HCT116 (cell line): ENCODE measurements at regions not wholly inside any gene's neighbourhood (a gene's known extent, or its start where the extent isn't known, plus 50 kb on each side); places are given as distances from the start of the nearest gene placed in this dataset.

ENCODE experiments used
- ATAC-seq: fragments of 200-7000 bp; cut with Tn5 transposase; 2 replicates; pipeline ENCODE4 v1.9.1; 2020; ENCODE audit warnings: mild to moderate bottlenecking, moderate library complexity
- BruUV-seq: library from RNA; stranded (reverse); fragments of 400-500 nt; replicated peaks from 2 replicates; lab custom pipeline; 2021; lab: Mats Ljungman, UMichigan
- CTCF ChIA-PET: fragments of 300-600 bp; sonication (Branson Sonifier 250); formaldehyde crosslinking; loops from one replicate; lab custom pipeline; 2021; ENCODE audit warnings: antibody characterized with exemption; lab: Charles Lee
- POLR2A ChIA-PET: fragments of 300-600, 350-600 bp; sonication (Branson Sonifier 250); formaldehyde crosslinking; loops from one replicate; lab custom pipeline; 2021; ENCODE audit warnings: antibody characterized with exemption; lab: Charles Lee
- RAD21 ChIA-PET, 2 experiments: fragments of 300-600 bp; sonication (Branson Sonifier 250); formaldehyde crosslinking; loops; one replicate each; lab custom pipeline; 2023; ENCODE audit warnings: low total read pairs in 2 of 2; ENCODE audit not compliant: uncharacterized antibody in 2 of 2, unreplicated experiment in 2 of 2, low non-redundant PET in 1 of 2; lab: Charles Lee
- DNase-seq: peaks from one replicate; pipeline ENCODE4 v3.0.0-alpha.2; 2010; ENCODE audit warnings: low read depth, low spot score
- H2AFZ ChIP-seq: fragments of 200-600 bp; shearing (Covaris generic), sonication (generic); 2 replicates; pipeline ENCODE4 v1.6.1; 2017; ENCODE audit warnings: low read depth, mixed run types, mixed read lengths, antibody characterized with exemption, low read length; ENCODE audit not compliant: poor library complexity, severe bottlenecking
- H3K27ac ChIP-seq: 2 replicates; pipeline ENCODE4 v1.5.1; 2012; ENCODE audit warnings: low read depth, low read length
- H3K27me3 ChIP-seq: fragments of 200-600 bp; sonication (generic); 2 replicates; pipeline ENCODE4 v1.6.1; 2016; ENCODE audit warnings: mixed run types, low read length, mixed read lengths; ENCODE audit not compliant: insufficient read depth
- H3K36me3 ChIP-seq, 2 experiments: fragments of 200-500 bp in 1 of 2; fragments of 200-600 bp in 1 of 2; sonication (Bioruptor generic) in 1 of 2; sonication (generic) in 1 of 2; 2 replicates each; pipeline versions ENCODE4 v1.5.1 to v1.6.1; 2014 to 2016; ENCODE audit warnings: low read length in 2 of 2, inconsistent platforms in 1 of 2, mixed read lengths in 1 of 2, mixed run types in 1 of 2; ENCODE audit not compliant: insufficient read depth in 2 of 2, control insufficient read depth in 1 of 2
- H3K4me1 ChIP-seq, 2 experiments: fragments of 200-600 bp in 1 of 2; sonication (generic) in 1 of 2; 2 replicates each; pipeline versions ENCODE4 v1.5.1 to v1.6.1; 2012 to 2017; ENCODE audit warnings: low read length in 2 of 2, inconsistent platforms in 1 of 2, mild to moderate bottlenecking in 1 of 2, mixed read lengths in 1 of 2, mixed run types in 1 of 2, moderate library complexity in 1 of 2; ENCODE audit not compliant: insufficient read depth in 2 of 2, control insufficient read depth in 1 of 2
- H3K4me2 ChIP-seq: fragments of 200-600 bp; sonication (generic); 2 replicates; pipeline ENCODE4 v1.6.1; 2017; ENCODE audit warnings: mixed run types, low read length, mixed read lengths
- H3K4me3 ChIP-seq, 2 experiments: fragments of 200-600 bp in 1 of 2; sonication (generic) in 1 of 2; replicated peaks in 1 of 2; 2 replicates each; pipeline ENCODE4 v1.5.1; 2011 to 2016; ENCODE audit warnings: low read length in 2 of 2, control low read depth in 1 of 2, low read depth in 1 of 2, mild to moderate bottlenecking in 1 of 2, mixed read lengths in 1 of 2, mixed run types in 1 of 2
- H3K79me2 ChIP-seq: fragments of 200-600 bp; sonication (generic); 2 replicates; pipeline ENCODE4 v1.6.1; 2017; ENCODE audit warnings: mild to moderate bottlenecking, mixed run types, low read length, moderate library complexity, mixed read lengths; ENCODE audit not compliant: insufficient read depth
- H3K9ac ChIP-seq: fragments of 200-600 bp; sonication (generic); 2 replicates; pipeline ENCODE4 v1.6.1; 2016; ENCODE audit warnings: low read length, mixed read lengths
- H3K9me2 ChIP-seq: fragments of 200-600 bp; sonication (generic), shearing (Covaris generic); 2 replicates; pipeline ENCODE4 v1.6.1; 2017; ENCODE audit warnings: mixed run types, mild to moderate bottlenecking, moderate library complexity; ENCODE audit not compliant: insufficient read depth
- H3K9me3 ChIP-seq, 2 experiments: fragments of 200-500 bp in 1 of 2; fragments of 200-600 bp in 1 of 2; sonication (Bioruptor generic) in 1 of 2; sonication (generic) in 1 of 2; 2 replicates each; pipeline ENCODE4 v1.6.1; 2014 to 2017; ENCODE audit warnings: low read length in 2 of 2, mixed read lengths in 2 of 2, inconsistent platforms in 1 of 2, low read depth in 1 of 2, mild to moderate bottlenecking in 1 of 2, mixed run types in 1 of 2, moderate library complexity in 1 of 2; ENCODE audit not compliant: control insufficient read depth in 1 of 2, insufficient read depth in 1 of 2
- H4K20me1 ChIP-seq: fragments of 200-600 bp; sonication (generic), shearing (Covaris generic); 2 replicates; pipeline ENCODE4 v1.6.1; 2017; ENCODE audit warnings: mixed run types, mild to moderate bottlenecking, moderate library complexity; ENCODE audit not compliant: insufficient read depth
- ELF1 ChIP-seq: IDR thresholded peaks from 2 replicates; pipeline ENCODE4 v1.6.1; 2012; ENCODE audit warnings: low read depth, borderline replicate concordance
- EZH2 ChIP-seq: fragments of 200-600 bp; sonication (generic); IDR thresholded peaks from 2 replicates; pipeline ENCODE4 v1.6.1; 2017; ENCODE audit warnings: antibody characterized with exemption, mixed run types
- EZH2phosphoT487 ChIP-seq: fragments of 200-600 bp; IDR thresholded peaks from 2 replicates; pipeline ENCODE4 v1.6.1; 2018; ENCODE audit warnings: antibody characterized with exemption, borderline replicate concordance
- MAX ChIP-seq: IDR thresholded peaks from 2 replicates; pipeline ENCODE4 v1.6.1; 2012
- POLR2A ChIP-seq: IDR thresholded peaks from 2 replicates; pipeline ENCODE4 v1.7.0; 2011; ENCODE audit warnings: borderline replicate concordance; ENCODE audit not compliant: insufficient read depth, insufficient read length; ENCODE audit errors: extremely low read depth
- POLR2AphosphoS5 ChIP-seq: IDR thresholded peaks from 2 replicates; pipeline ENCODE4 v1.6.1; 2011; ENCODE audit warnings: mild to moderate bottlenecking, low read depth, low read length, moderate library complexity
- SIN3A ChIP-seq: IDR thresholded peaks from 2 replicates; pipeline ENCODE4 v1.6.1; 2012; ENCODE audit warnings: low read depth
- YY1 ChIP-seq: IDR thresholded peaks from 2 replicates; pipeline ENCODE4 v1.6.1; 2011; ENCODE audit warnings: low read length, low read depth, moderate library complexity, mild to moderate bottlenecking; ENCODE audit not compliant: insufficient replicate concordance; ENCODE audit errors: extremely low read depth
- ZFX ChIP-seq: fragments of 450-650 bp; IDR thresholded peaks from 2 replicates; pipeline ENCODE4 v1.6.1; 2017
- ZNF274 ChIP-seq: fragments of 200-500 bp; sonication (Bioruptor generic); IDR thresholded peaks from 2 replicates; pipeline ENCODE4 v1.6.1; 2014; ENCODE audit warnings: mild to moderate bottlenecking, low read depth, low read length, inconsistent platforms
- intact Hi-C: fragments of 100-400 bp; cut with micrococcal nuclease; formaldehyde crosslinking; loops from 2 replicates; pipeline ENCODE4 v1.10.0; 2022

GRCh38 chr9:105971986-105972385, 277.6 kb downstream of the TMEM38B start:
- Histone ChIP-seq H4K20me1 (no peaks in the 10 kb centered on the region), H3K4me2 (no peak overlapping the region), H2AFZ (no peak overlapping the region), H3K27ac (no peak overlapping the region), H3K9me3 (no peaks in the 10 kb centered on the region), H3K79me2 (no peaks in the 10 kb centered on the region), H3K27me3 (peaks cover 45% of the 10 kb centered on the region), H3K4me3 (no peak overlapping the region)
- ATAC-seq (no peak), DNase-seq (no peak)
- ChIA-PET RAD21 (no interaction called here), CTCF (no interaction called here), POLR2A (no interaction called here)
- intact Hi-C loops: no loop called here
- no TSS peak for BruUV-seq
- no peak for TF ChIP-seq ZFX
- TF ChIP-seq EZH2: no peak
- TF ChIP-seq EZH2phosphoT487: no peak
- TF ChIP-seq ELF1: no peak
- TF ChIP-seq SIN3A: no peak
- TF ChIP-seq POLR2AphosphoS5: no peak
- TF ChIP-seq, all 23 proteins: peak for 0
- no peak overlapping the region for H3K9ac ChIP-seq
- H3K9me2 ChIP-seq: no peaks in the 10 kb centered on the region
- H3K36me3 ChIP-seq: no peaks in the 10 kb centered on the region
- no peaks in the 10 kb centered on the region for H3K4me1 ChIP-seq

GRCh38 chr9:105972466-105973204, 278.3 kb downstream of the TMEM38B start:
- DNase-seq: no peak
- H3K9me3 ChIP-seq: no peaks in the 10 kb centered on the region
- H4K20me1 ChIP-seq: no peaks in the 10 kb centered on the region
- H3K36me3 ChIP-seq: no peaks in the 10 kb centered on the region
- ChIA-PET RAD21 (no interaction called here), POLR2A (no interaction called here), CTCF (no interaction called here)
- H3K9ac ChIP-seq: no peak overlapping the region
- no peak for TF ChIP-seq POLR2AphosphoS5
- no peak for TF ChIP-seq YY1
- TF ChIP-seq EZH2phosphoT487: no peak
- TF ChIP-seq ZNF274: no peak
- no peak for TF ChIP-seq SIN3A
- TF ChIP-seq POLR2A: no peak
- no peak for TF ChIP-seq MAX
- no peaks in the 10 kb centered on the region for H3K4me1 ChIP-seq
- intact Hi-C loops: no loop called here
- peaks cover 46% of the 10 kb centered on the region for H3K27me3 ChIP-seq
- no peaks in the 10 kb centered on the region for H3K9me2 ChIP-seq
- no peak overlapping the region for H3K27ac ChIP-seq
- H3K4me3 ChIP-seq: no peak overlapping the region
- H3K79me2 ChIP-seq: no peaks in the 10 kb centered on the region
- BruUV-seq: no TSS peak
- no peak for ATAC-seq
- H3K4me2 ChIP-seq: no peak overlapping the region
- no peak overlapping the region for H2AFZ ChIP-seq
